H9 (cell line): ENCODE measurements at regions not wholly inside any gene's neighbourhood (a gene's known extent, or its start where the extent isn't known, plus 50 kb on each side); places are given as distances from the start of the nearest gene placed in this dataset.
"Not testable (repeated sequence)": the region's sequence is repeated elsewhere in the genome, so short reads cannot be mapped to it uniquely, and the experiment has no call there.

Experiments
- DNase-seq: peaks from one replicate; pipeline ENCODE4 v3.0.0-alpha.2; 2017
- H2AFZ ChIP-seq: one replicate; pipeline ENCODE4 v1.6.1; 2013; ENCODE audit warnings: mild to moderate bottlenecking, low read length, control low read depth, moderate library complexity
- H2AK5ac ChIP-seq: 2 replicates; pipeline ENCODE4 v1.6.1; 2013; ENCODE audit warnings: low read length, control low read depth, mixed read lengths; ENCODE audit not compliant: insufficient read length
- H2BK120ac ChIP-seq: one replicate; pipeline ENCODE4 v1.6.1; 2013; ENCODE audit warnings: low read depth, mild to moderate bottlenecking, low read length, control low read depth, inconsistent platforms; ENCODE audit not compliant: poor library complexity, severe bottlenecking
- H2BK12ac ChIP-seq: 2 replicates; pipeline ENCODE4 v1.6.1; 2013; ENCODE audit warnings: low read length, control low read depth, mixed read lengths, low read depth; ENCODE audit not compliant: insufficient read length
- H2BK15ac ChIP-seq: 2 replicates; pipeline ENCODE4 v1.6.1; 2013; ENCODE audit warnings: low read depth, low read length, control low read depth
- H2BK20ac ChIP-seq: one replicate; pipeline ENCODE4 v1.6.1; 2013; ENCODE audit warnings: low read depth, mild to moderate bottlenecking, low read length, control low read depth, inconsistent platforms; ENCODE audit not compliant: poor library complexity, severe bottlenecking
- H2BK5ac ChIP-seq: 2 replicates; pipeline ENCODE4 v1.6.1; 2013; ENCODE audit warnings: low read length, control low read depth, mixed read lengths; ENCODE audit not compliant: insufficient read length
- H3K14ac ChIP-seq: 2 replicates; pipeline ENCODE4 v1.6.1; 2013; ENCODE audit warnings: low read length, control low read depth; ENCODE audit not compliant: insufficient read depth
- H3K18ac ChIP-seq: 2 replicates; pipeline ENCODE4 v1.6.1; 2013; ENCODE audit warnings: low read depth, mild to moderate bottlenecking, mixed read lengths, low read length, control low read depth; ENCODE audit not compliant: insufficient read length
- H3K23ac ChIP-seq: 2 replicates; pipeline ENCODE4 v1.6.1; 2013; ENCODE audit warnings: low read length, control low read depth, mixed read lengths, low read depth; ENCODE audit not compliant: insufficient read length
- H3K23me2 ChIP-seq: 2 replicates; pipeline ENCODE4 v1.6.1; 2013; ENCODE audit warnings: low read depth, mild to moderate bottlenecking, mixed read lengths, low read length, control low read depth; ENCODE audit not compliant: insufficient read length, poor library complexity, severe bottlenecking
- H3K27ac ChIP-seq: 2 replicates; pipeline ENCODE4 v1.5.1; 2013; ENCODE audit warnings: low read length, control low read depth, mixed read lengths, low read depth; ENCODE audit not compliant: insufficient read length
- H3K27me3 ChIP-seq: 2 replicates; pipeline ENCODE4 v1.6.1; 2013; ENCODE audit warnings: low read length, control low read depth, inconsistent platforms; ENCODE audit not compliant: insufficient read depth
- H3K4ac ChIP-seq: 2 replicates; pipeline ENCODE4 v1.6.1; 2013; ENCODE audit warnings: low read depth, mild to moderate bottlenecking, control low read depth, inconsistent platforms, low read length, moderate library complexity
- H3K4me1 ChIP-seq: 2 replicates; pipeline ENCODE4 v1.6.1; 2013; ENCODE audit warnings: low read length, control low read depth, inconsistent platforms; ENCODE audit not compliant: insufficient read depth
- H3K4me2 ChIP-seq: 2 replicates; pipeline ENCODE4 v1.6.1; 2013; ENCODE audit warnings: low read length, control low read depth, mixed read lengths; ENCODE audit not compliant: insufficient read length, insufficient read depth
- H3K56ac ChIP-seq: 2 replicates; pipeline ENCODE4 v1.6.1; 2013; ENCODE audit warnings: low read depth, mild to moderate bottlenecking, mixed read lengths, low read length, control low read depth; ENCODE audit not compliant: insufficient read length
- H3K79me1 ChIP-seq: 2 replicates; pipeline ENCODE4 v1.6.1; 2013; ENCODE audit warnings: low read depth, mild to moderate bottlenecking, moderate library complexity, low read length, control low read depth, inconsistent platforms; ENCODE audit not compliant: insufficient read depth, poor library complexity, severe bottlenecking
- H3K79me2 ChIP-seq: 2 replicates; pipeline ENCODE4 v1.6.1; 2013; ENCODE audit warnings: low read length, control low read depth, inconsistent platforms; ENCODE audit not compliant: insufficient read depth
- H3K9ac ChIP-seq: 2 replicates; pipeline ENCODE4 v1.6.1; 2013; ENCODE audit warnings: low read length, control low read depth, mixed read lengths; ENCODE audit not compliant: insufficient read length; ENCODE audit errors: extremely low read depth
- H3K9me3 ChIP-seq: one replicate; pipeline ENCODE4 v1.6.1; 2013; ENCODE audit warnings: low read depth, low read length, inconsistent platforms; ENCODE audit not compliant: control insufficient read depth
- H3T11ph ChIP-seq: one replicate; pipeline ENCODE4 v1.6.1; 2013; ENCODE audit warnings: mild to moderate bottlenecking, low read length, control low read depth, inconsistent platforms
- H4K20me1 ChIP-seq: one replicate; pipeline ENCODE4 v1.6.1; 2013; ENCODE audit not compliant: control insufficient read depth, insufficient read length, insufficient read depth
- H4K5ac ChIP-seq: 2 replicates; pipeline ENCODE4 v1.6.1; 2013; ENCODE audit warnings: low read depth, mild to moderate bottlenecking, mixed read lengths, low read length, control low read depth; ENCODE audit not compliant: insufficient read length
- H4K8ac ChIP-seq: replicated peaks from 2 replicates; pipeline ENCODE4 v1.6.1; 2013; ENCODE audit warnings: low read length, control low read depth, mixed read lengths, low read depth; ENCODE audit not compliant: insufficient read length
- H4K91ac ChIP-seq: 2 replicates; pipeline ENCODE4 v1.6.1; 2013; ENCODE audit warnings: low read depth, mild to moderate bottlenecking, moderate library complexity, mixed read lengths, low read length, control low read depth; ENCODE audit not compliant: insufficient read length
- H3K27ac Mint-ChIP-seq, 3 experiments: 2 replicates in 2 of 3; 3 replicates in 1 of 3; pipeline ENCODE4 v1.8.0; 2020 to 2021; ENCODE audit warnings: mixed read lengths in 3 of 3, mild to moderate bottlenecking in 1 of 3, moderate library complexity in 1 of 3
- H3K27me3 Mint-ChIP-seq: 2 replicates; pipeline ENCODE4 v1.8.0; 2021; ENCODE audit warnings: low read depth, mild to moderate bottlenecking, moderate library complexity, mixed read lengths
- H3K36me3 Mint-ChIP-seq, 3 experiments: 2 replicates in 2 of 3; 3 replicates in 1 of 3; pipeline ENCODE4 v1.8.0; 2020 to 2021; ENCODE audit warnings: low read depth in 3 of 3, mixed read lengths in 3 of 3; ENCODE audit not compliant: insufficient read depth in 1 of 3
- H3K4me1 Mint-ChIP-seq, 2 experiments: 2 replicates each; pipeline ENCODE4 v1.8.0; 2020; ENCODE audit warnings: mixed read lengths in 2 of 2
- H3K4me3 Mint-ChIP-seq, 2 experiments: 2 replicates in 1 of 2; 3 replicates in 1 of 2; pipeline ENCODE4 v1.8.0; 2020 to 2021; ENCODE audit warnings: mild to moderate bottlenecking in 2 of 2, mixed read lengths in 2 of 2, moderate library complexity in 1 of 2
- H3K9me3 Mint-ChIP-seq, 2 experiments: 2 replicates in 1 of 2; 3 replicates in 1 of 2; pipeline ENCODE4 v1.8.0; 2020; ENCODE audit warnings: mild to moderate bottlenecking in 2 of 2, mixed read lengths in 2 of 2, moderate library complexity in 1 of 2
- CTCF ChIP-seq: fragments of 200-600 bp; sonication (generic); conservative IDR thresholded peaks from 3 replicates; pipeline ENCODE4 v1.8.0; 2021; ENCODE audit warnings: antibody characterized with exemption, mild to moderate bottlenecking
- WGBS: extraction: QIAGEN DNeasy Blood & Tissue Kit; methylation state at CpG from one replicate; pipeline ENCODE4 v1.1.7; 2013; ENCODE audit warnings: missing lambda C conversion rate, low lambda C conversion rate, mixed read lengths; ENCODE audit not compliant: insufficient read length; ENCODE audit errors: extremely low coverage; 5-methylcytosine and 5-hydroxymethylcytosine counted together

- peaks cover 29% of the 10 kb centered on the region for H3K27me3 Mint-ChIP-seq
Measured at GRCh38 chr15:98295101-98295759, 334.7 kb downstream of the ARRDC4 start.

More at GRCh38 chr15:98295101-98295759, 334.7 kb downstream of the ARRDC4 start:
- not testable (repeated sequence) for H4K20me1 ChIP-seq, H3K27me3 ChIP-seq, H3K27ac Mint-ChIP-seq, H2BK15ac ChIP-seq, H3K9me3 Mint-ChIP-seq, H2AK5ac ChIP-seq, DNase-seq, H2BK20ac ChIP-seq, H3K4ac ChIP-seq, H3K56ac ChIP-seq, H3K9me3 ChIP-seq, H3K36me3 Mint-ChIP-seq, H3K23me2 ChIP-seq, H3K9ac ChIP-seq, H4K8ac ChIP-seq, H4K5ac ChIP-seq, H3K79me1 ChIP-seq, H3K27ac ChIP-seq, H2BK12ac ChIP-seq, H2AFZ ChIP-seq, H2BK120ac ChIP-seq, H3K23ac ChIP-seq, H3K4me2 ChIP-seq, H3K4me3 Mint-ChIP-seq, H2BK5ac ChIP-seq, H3K4me1 ChIP-seq, H3T11ph ChIP-seq, H3K4me1 Mint-ChIP-seq, H3K79me2 ChIP-seq, H3K14ac ChIP-seq, H3K18ac ChIP-seq, H4K91ac ChIP-seq
- TF ChIP-seq CTCF, result peak; percentile 70
- WGBS, result no CpG with 5 or more reads among the region's 10 CpGs
